Inferior parietal cortex (tissue), 1 donor: ENCODE measurements at regions not wholly inside any gene's neighbourhood (a gene's known extent, or its start where the extent isn't known, plus 50 kb on each side); places are given as distances from the start of the nearest gene placed in this dataset.

Source experiments
- DNase-seq: peaks from one replicate; pipeline ENCODE4 v3.0.0-alpha.2; 2016; ENCODE audit errors: extremely low spot score

DNA sequence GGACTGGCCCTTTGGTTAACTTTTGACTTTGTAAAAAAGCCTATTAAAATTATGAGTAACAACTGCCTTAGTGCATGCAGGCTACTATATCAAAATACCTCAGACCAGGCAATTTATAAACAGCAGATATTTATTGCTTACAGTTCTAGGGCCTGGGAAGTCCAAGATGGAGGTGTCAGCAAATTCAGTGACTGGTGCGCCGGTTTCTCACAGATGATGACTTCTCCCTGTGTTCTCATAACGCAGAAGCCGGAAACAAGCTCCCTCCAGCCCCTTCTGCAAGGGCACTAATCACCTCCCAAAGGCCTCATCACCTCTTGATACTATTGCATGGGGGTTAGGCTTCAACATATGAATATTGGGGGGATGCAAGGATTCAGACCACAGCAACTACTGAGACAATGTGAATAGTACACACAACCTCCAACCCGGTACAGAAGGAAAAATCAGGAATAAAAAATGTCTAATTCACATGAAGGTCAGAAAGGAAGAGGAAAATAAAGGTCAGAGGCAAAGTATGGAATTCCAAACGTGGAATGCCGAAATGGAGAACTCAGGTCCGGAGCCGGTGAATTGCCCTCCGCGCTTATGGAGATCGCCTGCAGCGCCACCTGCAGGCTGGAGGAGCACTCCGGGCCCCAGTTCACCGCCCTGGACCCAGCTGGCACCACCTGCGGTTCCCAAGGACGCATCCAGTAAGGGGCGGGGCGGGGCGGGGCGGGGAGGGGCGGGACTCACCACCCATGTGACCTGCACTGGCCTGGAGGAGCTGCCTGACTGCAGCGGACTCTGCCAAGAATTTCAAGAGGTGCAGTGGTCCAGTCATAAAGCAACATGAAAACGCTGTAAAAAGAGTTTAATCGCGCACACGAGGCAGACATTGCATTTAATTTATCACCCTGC is 203.4 kb downstream of the KIF26A start:
- DNase-seq, result no peak

DNA sequence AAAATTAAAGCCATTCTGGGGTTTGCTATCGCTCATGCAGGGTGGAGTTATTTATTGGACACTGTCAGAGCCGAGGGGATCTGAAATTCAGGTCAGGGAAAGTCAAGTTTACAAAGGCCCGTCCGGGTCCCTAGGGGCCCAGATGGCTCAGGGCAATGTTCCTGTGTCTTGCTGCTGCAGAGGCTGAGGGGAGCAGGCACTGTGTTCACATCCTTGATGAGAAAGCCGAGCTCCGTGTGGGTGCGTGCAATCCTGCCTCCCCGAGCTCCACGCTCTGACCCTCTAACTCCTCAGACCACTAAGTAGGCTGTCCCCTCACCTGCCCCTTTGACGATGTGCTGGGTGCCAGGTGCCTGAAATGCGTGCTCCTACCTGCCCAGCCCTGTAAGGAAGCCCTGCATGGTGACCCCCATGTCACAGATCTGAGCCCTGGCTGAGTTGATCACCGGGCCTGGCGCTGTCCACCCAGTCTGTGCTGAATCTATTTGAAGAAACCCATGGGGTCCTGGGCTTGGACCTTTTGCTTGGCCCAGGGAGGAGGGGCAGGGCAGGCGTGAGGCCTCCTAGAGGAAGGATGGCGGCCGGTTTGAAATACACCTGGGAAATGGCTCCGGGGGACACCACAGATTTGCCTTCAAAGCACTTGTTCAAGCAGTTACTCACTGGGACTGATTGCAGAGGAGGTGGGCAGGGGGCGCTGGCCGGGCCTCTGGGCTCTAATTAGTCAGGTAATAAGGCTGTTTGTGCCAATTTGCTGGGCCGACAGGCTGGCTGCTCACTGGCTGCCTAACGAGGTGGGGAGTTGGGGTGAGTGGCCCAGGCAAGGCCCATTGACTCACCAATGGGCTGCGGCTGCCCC is 204.3 kb downstream of the KIF26A start:
- DNase-seq, result no peak

DNA sequence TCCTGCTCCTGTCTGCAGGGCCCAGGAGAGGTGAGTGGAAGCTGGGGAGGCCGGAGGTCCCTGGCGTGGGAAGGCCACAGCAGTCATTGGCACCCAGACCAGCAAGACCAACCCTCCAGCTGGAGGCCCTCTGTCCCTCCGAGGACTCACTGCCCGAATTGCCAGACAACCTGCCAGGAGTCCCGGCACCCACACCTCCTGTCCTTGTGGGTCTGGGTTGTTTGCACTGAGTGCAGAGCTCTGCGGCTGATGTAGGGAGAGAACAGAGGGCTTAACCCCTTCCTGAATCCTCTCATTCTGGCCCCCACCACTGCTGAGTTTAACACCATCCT is 204.9 kb downstream of the KIF26A start:
- no peak for DNase-seq

DNA sequence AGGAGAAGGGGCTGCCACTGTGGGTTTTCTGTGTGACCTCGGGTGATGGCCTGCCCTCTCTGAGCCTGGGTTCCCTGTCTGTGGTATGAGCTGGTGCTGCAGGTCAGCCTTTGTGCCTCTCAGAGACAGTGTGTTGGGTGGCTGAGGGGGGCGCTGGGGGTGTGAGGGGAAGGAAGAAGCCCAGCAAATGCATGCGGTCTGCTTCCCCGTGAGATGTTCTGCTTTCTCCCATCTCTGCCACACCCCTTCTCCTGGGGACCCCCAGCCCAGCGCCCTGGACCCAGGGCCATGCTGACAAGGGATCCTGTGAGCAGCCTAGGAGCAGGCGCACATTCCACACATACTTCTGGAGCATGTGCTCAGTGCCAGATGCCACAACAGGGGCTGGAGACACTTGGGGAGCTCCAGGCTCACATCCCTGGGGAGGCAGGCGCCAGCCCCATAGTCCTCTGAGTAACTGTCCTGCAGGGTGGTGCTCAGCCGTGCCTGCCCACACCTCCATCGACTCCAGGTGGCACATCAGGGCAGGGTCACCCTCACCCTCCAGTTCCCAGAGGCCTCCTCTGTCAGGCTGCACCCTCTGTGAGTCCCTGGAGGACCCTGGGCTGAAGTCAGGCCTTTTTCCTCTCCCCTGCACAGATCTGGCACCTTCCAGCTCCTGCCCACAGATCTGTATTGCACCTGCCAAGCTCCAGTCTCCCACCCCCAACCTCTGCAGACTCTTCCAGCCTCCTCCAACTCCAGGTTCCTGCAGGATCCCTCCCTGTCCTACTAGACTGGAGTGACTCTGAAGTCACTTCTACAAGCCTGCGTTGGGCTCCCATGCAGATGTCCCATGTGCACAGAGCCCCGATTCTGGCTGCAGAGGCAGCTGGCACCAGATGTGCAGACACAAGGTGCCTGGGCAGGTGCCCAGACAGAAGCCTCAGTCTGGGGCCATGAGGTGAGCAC is 205.6 kb downstream of the KIF26A start:
- DNase-seq, result no peak

DNA sequence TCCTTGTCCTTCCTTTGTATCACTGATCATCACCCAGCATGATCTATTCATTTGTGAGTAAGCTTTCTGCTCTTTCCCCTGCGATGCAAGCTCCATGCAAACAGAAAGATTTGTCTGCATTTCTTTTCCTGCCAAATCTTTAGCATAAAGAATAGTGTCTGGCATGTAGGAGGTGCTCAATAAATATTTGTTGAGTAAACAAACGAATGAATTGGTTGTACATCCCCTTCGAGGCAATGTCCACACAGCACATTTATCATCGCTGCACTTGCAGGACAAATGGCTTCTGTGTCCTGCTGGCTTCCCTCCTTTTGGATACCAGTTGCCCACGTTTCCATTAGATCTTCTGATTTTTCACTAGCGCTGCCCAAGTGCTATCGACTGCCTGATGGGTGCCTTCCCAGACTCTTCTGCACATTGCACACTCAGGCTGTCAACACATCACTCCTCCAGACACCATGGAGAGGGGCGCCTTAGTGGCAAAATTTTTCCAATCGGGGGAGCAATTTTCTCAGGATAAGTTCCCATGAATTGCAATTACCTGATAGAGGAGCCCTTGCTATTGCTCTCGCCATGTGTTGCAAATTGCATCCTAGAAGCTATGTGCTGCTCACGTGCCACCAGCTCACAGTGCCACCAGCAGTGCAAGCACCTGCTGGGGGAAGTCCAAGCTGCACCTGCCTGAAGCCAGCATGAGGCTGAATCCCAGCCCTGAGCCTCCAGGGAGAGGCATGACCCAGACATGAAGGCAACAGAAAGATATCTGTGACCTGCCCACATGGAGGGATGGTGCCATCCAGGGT is 206.6 kb downstream of the KIF26A start:
- no peak for DNase-seq

DNA sequence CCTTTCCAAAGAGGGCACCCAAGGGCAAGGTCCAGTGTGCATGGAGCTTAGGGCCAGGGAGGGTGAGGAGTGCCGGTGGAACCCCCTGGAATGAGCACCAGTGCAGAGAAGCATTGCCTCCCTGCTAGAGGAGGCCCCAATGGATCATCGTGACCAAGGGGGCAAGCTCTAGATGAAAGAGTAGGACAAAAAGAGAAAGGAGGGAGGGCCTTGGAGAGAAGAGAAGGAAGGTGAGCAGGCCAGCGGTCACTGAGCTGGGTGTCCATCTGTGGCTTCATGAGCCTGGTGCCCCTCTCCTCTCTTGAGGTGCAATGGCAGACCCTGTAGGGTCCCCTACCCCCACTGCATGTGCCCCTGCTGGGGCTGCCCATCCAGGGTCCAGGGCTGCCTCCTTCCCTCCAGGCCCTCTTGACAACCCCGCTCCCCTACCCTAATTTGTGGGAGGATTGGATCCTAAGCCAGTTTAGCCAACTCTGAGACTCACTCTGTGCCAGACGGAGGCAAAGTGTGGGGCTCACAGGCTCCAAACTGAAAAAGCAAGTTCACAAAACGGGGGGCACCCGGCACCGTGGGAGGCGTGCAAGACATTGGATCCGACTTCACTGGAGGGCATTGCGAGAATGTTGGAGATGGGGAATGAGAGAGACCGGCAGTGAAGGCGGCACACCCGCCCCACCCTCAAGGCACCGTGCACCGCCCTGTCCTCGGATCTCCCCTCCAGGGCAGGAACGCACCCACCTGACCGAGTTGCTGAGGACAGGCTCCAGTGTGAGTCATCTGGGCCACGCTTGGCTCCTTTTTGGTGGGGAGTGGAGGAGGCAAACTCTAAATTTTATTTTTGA is 207.5 kb downstream of the KIF26A start:
- DNase-seq, result no peak

DNA sequence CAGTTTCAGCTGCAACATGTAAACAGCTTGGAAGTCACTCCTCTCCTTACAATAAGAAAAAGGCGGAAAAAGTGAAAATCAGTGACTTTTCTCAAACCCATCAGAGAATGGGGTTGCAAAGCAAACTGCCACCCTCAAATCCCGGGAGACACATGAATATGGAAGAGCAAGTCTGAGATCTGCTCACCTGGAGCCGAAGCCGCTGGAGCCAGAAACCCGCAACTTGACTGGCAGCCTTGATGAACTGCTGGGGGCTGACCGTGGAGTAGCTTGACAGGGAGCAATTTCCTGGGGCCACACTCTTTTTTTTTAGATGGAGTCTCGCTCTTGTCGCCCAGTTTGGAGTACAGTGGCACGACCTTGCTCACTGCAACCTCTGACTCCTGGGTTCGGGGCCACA is 208.2 kb downstream of the KIF26A start:
- no peak for DNase-seq

DNA sequence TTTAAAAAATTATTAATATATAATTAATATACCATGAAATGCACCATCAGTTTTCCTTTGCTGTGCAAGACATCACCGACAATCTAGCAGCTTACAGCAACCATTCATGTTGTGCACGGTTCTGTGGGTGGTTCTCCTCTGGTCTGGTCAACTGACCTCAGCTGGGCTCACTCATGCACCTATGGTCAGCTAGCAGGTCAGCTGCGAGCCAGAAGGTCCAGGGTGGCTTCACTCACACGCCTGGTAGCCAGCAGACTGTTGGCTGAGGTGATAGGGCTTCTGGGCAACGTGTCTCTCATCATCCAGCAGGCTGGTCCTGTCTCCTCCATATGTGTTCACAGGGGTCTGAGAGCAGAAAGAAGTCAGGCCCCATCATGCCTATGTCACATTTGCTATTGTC is 210.4 kb downstream of the KIF26A start:
- DNase-seq, result no peak

DNA sequence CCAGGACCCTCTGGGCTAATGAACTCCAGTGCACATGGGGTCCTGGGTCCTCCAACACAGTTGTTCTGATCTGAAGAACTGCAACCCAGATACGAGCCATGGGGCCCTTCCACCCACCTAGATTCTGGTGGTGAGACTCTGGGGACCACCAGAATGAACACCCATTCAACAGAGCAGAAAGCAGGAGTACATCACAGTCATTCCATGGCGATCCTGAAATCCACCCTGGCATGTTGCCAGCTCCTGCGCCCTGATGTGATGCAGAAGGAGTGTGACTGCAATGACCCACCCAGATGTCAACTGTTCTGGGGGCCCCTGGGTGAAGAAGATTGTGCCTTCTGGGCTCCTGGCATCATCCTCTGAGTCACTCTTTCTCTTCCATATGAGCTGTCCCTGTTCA is 211.6 kb downstream of the KIF26A start:
- DNase-seq, result no peak

DNA sequence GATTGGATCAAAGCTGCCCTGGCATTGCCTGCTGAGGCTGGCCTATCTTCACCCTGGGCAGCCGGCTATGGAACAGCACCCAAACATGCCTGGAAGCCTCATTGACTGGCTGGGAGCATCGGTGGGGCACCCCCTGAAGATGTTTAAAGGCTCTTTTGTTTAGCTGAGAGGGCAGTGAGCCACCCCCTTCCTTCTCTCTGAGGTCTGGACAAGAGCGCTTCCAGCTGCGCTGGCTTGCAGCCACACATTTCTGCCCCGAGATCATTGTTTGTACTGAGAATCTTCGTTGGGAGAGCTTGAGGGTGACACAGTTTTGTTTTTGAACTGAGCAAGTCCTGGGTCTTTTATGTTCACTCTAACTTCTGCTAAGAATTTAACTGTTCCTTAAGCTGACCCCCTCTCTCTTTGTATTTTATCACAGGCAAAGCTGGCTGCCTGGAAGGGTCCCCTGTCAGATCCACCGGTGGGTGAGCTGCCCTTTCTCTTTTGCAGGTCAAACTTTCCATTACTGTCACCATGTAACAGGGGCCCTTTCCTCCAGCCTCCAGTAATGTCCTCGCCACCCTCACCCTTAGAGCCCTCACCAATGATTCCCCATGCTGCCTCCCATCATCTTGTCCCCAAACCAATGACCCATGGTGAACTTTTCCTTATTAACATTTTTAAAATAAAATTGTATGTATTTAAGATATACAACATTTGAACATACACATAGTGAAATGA is 212.2 kb downstream of the KIF26A start:
- peak; percentile 81 for DNase-seq

DNA sequence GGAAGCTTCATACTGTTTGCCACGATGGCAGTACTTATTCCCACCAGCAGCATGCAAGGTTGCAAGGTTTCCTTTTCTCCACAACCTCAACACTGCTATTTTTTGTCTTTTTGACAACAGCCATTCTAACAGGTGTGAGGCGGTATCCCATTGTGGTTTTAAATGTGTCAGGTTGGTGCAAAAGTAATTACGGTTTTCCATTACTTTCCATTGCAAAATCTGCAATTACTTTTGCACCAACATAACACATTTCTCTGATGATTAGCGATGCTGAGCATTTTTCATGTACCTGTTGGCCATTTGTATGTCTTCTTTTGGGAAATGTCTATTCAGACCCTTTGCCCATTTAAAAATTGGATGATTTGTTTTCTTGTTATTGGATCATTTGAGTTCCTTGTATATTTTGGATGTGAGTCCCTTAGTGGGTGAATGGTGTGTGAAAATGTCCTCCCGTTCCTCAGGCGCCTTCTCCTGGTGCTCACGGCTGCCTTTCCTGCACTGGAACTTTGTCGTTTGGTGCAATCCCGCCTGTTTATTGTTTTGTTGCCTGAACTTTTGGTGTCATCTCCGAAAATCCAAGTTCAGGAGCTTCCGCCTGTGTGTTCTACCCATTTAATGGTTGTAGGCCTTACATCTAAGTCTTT is 213.6 kb downstream of the KIF26A start:
- no peak for DNase-seq

DNA sequence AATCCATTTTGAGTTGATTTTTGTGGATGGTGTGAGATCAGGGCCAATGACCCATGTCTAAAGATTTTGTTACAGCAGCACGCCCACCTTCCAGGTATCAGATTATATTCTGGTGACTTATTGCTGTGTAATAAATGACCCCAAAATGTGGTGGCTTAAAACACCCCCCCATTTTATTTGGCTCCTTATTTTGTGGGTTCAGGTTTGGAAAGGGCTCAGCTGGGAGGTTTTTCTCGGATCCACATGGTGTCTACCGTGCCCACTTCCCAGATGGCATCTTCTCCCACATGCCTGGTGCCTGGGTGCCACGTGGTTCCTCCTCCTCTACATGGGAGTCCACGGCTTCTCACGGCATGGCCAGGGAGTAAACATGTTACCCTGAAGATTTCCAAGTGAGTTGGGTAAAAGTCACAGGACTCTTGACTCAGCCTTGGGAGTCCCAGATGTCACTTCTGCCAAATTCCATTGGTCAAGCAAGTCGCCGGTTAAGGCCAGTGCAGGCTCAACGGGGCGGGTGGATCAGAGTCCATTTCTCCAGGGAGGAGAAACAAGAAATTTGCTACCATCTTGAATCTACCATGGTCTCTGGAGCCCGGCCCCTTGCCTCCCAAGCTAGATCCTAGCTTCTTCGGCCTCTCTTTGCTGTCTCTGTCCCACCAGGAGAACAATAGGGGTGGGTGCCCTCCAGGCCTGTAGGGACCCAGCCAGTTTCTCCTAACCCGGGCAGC is 214.3 kb downstream of the KIF26A start:
- DNase-seq, result no peak

DNA sequence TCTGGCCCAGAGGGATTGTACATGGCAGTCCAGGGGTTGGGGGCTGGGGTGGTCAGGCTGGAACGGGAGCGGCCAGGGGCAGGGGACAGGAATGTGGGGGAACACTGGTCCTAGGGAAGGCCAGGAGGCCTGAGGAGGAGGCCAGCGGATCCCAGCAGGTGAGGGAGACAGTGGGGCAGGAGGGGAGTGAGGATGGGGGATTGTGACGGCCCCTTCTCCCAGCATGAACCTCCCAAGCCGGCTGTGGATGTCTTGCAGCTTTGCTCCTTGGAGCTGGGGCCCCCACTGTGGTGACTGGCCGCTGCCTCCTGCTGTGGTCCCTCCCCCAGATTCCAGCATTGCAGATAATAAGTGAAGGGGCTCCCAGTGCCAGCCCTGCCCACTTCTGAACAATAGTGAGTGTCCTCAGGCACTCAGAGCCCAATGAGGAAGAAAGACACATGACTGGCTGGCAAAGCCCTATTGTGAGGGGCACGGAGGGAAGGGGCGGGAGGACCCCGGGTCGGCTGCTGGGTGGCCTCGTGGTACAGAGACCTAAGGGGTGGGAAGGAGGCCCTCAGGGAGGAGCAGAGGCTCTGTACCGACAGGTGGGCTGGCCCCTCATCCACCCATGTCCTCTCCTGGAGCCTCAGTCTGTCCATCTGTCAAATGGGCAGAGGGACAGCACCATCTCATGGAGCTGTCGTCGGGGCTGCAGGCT is 215.0 kb downstream of the KIF26A start:
- DNase-seq, result no peak

DNA sequence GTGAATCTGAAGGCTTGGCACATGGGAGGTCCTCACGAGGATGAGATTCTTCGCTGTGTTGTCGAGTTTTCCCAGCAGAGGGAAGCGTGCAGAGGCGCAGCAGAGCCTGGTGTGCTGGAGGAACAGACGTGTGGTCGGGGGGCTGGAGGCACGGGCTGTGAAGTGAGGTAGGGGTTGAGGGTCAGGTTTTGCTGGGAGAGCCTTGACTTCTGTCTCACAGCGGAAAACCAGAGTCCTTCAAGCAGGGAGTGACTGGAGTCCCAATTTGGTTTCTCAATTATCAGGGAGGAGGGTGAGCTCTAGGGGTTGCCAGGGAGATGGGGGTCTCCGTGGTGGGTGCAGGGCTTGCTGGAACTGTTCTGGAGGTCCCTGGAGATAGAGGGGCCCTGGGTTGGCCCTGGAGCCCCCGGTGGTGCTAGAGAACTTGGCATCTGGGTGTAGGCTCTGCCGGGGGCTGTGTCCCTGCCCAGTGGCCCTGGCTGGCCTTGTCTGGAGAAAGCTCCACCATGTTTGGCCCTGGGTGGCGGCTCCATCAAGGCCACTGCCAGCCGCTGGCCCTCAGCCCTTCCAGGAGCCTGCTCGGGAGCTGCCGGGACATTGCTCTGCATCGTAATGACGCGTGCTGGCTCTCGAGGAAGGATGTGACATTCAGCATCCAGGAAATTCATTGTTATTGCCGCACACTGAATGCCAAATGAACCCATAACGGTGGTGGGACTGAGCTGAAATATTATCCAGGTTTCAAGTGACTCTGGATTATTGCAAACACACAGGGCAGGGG is 215.7 kb downstream of the KIF26A start:
- no peak for DNase-seq

DNA sequence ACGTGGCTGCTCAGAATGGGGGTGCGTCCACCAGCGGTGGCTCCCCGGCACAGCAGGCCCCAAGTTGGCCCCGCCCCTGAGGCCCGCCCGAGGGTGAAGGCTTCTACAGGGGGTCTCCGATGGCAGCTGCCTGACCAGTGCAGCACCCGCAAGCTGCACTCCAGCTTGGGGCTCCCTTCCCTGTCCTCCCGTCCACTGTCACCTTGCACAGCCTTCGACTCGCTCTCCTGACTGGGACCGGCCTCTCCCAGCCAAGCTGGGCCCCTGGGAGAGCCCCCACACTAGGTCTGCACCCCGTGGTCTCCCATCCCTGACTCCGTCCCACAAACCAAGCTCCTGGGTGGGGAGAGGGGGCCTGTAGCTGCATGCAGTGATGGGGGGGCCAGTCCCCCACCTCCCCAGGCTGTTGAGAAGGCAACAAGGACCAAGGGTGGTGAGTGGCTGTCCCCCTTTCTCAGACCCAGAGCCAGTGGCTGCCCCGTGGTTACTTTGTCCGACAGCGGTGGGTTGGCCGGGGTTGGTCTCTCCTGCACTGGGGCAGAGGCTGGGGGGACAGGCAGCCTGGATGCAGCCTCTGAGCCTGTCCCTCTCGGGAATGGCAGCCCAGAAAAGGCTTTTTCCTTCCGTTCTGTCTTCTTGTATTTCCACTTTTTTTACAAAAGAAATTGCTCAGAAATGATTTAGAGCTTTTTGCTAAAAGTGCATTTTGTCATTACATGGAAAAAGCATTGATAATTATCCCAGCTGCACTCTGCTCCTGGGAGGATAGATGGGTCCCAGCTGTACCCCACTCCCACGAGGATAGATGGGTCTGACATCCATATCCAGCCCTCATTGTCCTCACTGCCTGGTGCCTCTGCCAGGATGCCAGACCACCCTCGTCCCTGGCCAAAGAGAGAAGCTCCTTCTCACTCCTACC is 217.0 kb downstream of the KIF26A start:
- DNase-seq, result no peak
